H9 (cell line): ENCODE measurements at regions not wholly inside any gene's neighbourhood (a gene's known extent, or its start where the extent isn't known, plus 50 kb on each side); places are given as distances from the start of the nearest gene placed in this dataset.

Experiments
- DNase-seq: peaks from one replicate; pipeline ENCODE4 v3.0.0-alpha.2; 2017
- H2AFZ ChIP-seq: one replicate; pipeline ENCODE4 v1.6.1; 2013; ENCODE audit warnings: mild to moderate bottlenecking, low read length, control low read depth, moderate library complexity
- H2AK5ac ChIP-seq: 2 replicates; pipeline ENCODE4 v1.6.1; 2013; ENCODE audit warnings: low read length, control low read depth, mixed read lengths; ENCODE audit not compliant: insufficient read length
- H2BK120ac ChIP-seq: one replicate; pipeline ENCODE4 v1.6.1; 2013; ENCODE audit warnings: low read depth, mild to moderate bottlenecking, low read length, control low read depth, inconsistent platforms; ENCODE audit not compliant: poor library complexity, severe bottlenecking
- H2BK12ac ChIP-seq: 2 replicates; pipeline ENCODE4 v1.6.1; 2013; ENCODE audit warnings: low read length, control low read depth, mixed read lengths, low read depth; ENCODE audit not compliant: insufficient read length
- H2BK15ac ChIP-seq: 2 replicates; pipeline ENCODE4 v1.6.1; 2013; ENCODE audit warnings: low read depth, low read length, control low read depth
- H2BK20ac ChIP-seq: one replicate; pipeline ENCODE4 v1.6.1; 2013; ENCODE audit warnings: low read depth, mild to moderate bottlenecking, low read length, control low read depth, inconsistent platforms; ENCODE audit not compliant: poor library complexity, severe bottlenecking
- H2BK5ac ChIP-seq: 2 replicates; pipeline ENCODE4 v1.6.1; 2013; ENCODE audit warnings: low read length, control low read depth, mixed read lengths; ENCODE audit not compliant: insufficient read length
- H3K14ac ChIP-seq: 2 replicates; pipeline ENCODE4 v1.6.1; 2013; ENCODE audit warnings: low read length, control low read depth; ENCODE audit not compliant: insufficient read depth
- H3K18ac ChIP-seq: 2 replicates; pipeline ENCODE4 v1.6.1; 2013; ENCODE audit warnings: low read depth, mild to moderate bottlenecking, mixed read lengths, low read length, control low read depth; ENCODE audit not compliant: insufficient read length
- H3K23ac ChIP-seq: 2 replicates; pipeline ENCODE4 v1.6.1; 2013; ENCODE audit warnings: low read length, control low read depth, mixed read lengths, low read depth; ENCODE audit not compliant: insufficient read length
- H3K23me2 ChIP-seq: 2 replicates; pipeline ENCODE4 v1.6.1; 2013; ENCODE audit warnings: low read depth, mild to moderate bottlenecking, mixed read lengths, low read length, control low read depth; ENCODE audit not compliant: insufficient read length, poor library complexity, severe bottlenecking
- H3K27ac ChIP-seq: 2 replicates; pipeline ENCODE4 v1.5.1; 2013; ENCODE audit warnings: low read length, control low read depth, mixed read lengths, low read depth; ENCODE audit not compliant: insufficient read length
- H3K27me3 ChIP-seq: 2 replicates; pipeline ENCODE4 v1.6.1; 2013; ENCODE audit warnings: low read length, control low read depth, inconsistent platforms; ENCODE audit not compliant: insufficient read depth
- H3K4ac ChIP-seq: 2 replicates; pipeline ENCODE4 v1.6.1; 2013; ENCODE audit warnings: low read depth, mild to moderate bottlenecking, control low read depth, inconsistent platforms, low read length, moderate library complexity
- H3K4me1 ChIP-seq: 2 replicates; pipeline ENCODE4 v1.6.1; 2013; ENCODE audit warnings: low read length, control low read depth, inconsistent platforms; ENCODE audit not compliant: insufficient read depth
- H3K4me2 ChIP-seq: 2 replicates; pipeline ENCODE4 v1.6.1; 2013; ENCODE audit warnings: low read length, control low read depth, mixed read lengths; ENCODE audit not compliant: insufficient read length, insufficient read depth
- H3K56ac ChIP-seq: 2 replicates; pipeline ENCODE4 v1.6.1; 2013; ENCODE audit warnings: low read depth, mild to moderate bottlenecking, mixed read lengths, low read length, control low read depth; ENCODE audit not compliant: insufficient read length
- H3K79me1 ChIP-seq: 2 replicates; pipeline ENCODE4 v1.6.1; 2013; ENCODE audit warnings: low read depth, mild to moderate bottlenecking, moderate library complexity, low read length, control low read depth, inconsistent platforms; ENCODE audit not compliant: insufficient read depth, poor library complexity, severe bottlenecking
- H3K79me2 ChIP-seq: 2 replicates; pipeline ENCODE4 v1.6.1; 2013; ENCODE audit warnings: low read length, control low read depth, inconsistent platforms; ENCODE audit not compliant: insufficient read depth
- H3K9ac ChIP-seq: 2 replicates; pipeline ENCODE4 v1.6.1; 2013; ENCODE audit warnings: low read length, control low read depth, mixed read lengths; ENCODE audit not compliant: insufficient read length; ENCODE audit errors: extremely low read depth
- H3K9me3 ChIP-seq: one replicate; pipeline ENCODE4 v1.6.1; 2013; ENCODE audit warnings: low read depth, low read length, inconsistent platforms; ENCODE audit not compliant: control insufficient read depth
- H3T11ph ChIP-seq: one replicate; pipeline ENCODE4 v1.6.1; 2013; ENCODE audit warnings: mild to moderate bottlenecking, low read length, control low read depth, inconsistent platforms
- H4K20me1 ChIP-seq: one replicate; pipeline ENCODE4 v1.6.1; 2013; ENCODE audit not compliant: control insufficient read depth, insufficient read length, insufficient read depth
- H4K5ac ChIP-seq: 2 replicates; pipeline ENCODE4 v1.6.1; 2013; ENCODE audit warnings: low read depth, mild to moderate bottlenecking, mixed read lengths, low read length, control low read depth; ENCODE audit not compliant: insufficient read length
- H4K8ac ChIP-seq: replicated peaks from 2 replicates; pipeline ENCODE4 v1.6.1; 2013; ENCODE audit warnings: low read length, control low read depth, mixed read lengths, low read depth; ENCODE audit not compliant: insufficient read length
- H4K91ac ChIP-seq: 2 replicates; pipeline ENCODE4 v1.6.1; 2013; ENCODE audit warnings: low read depth, mild to moderate bottlenecking, moderate library complexity, mixed read lengths, low read length, control low read depth; ENCODE audit not compliant: insufficient read length
- H3K27ac Mint-ChIP-seq, 3 experiments: 2 replicates in 2 of 3; 3 replicates in 1 of 3; pipeline ENCODE4 v1.8.0; 2020 to 2021; ENCODE audit warnings: mixed read lengths in 3 of 3, mild to moderate bottlenecking in 1 of 3, moderate library complexity in 1 of 3
- H3K27me3 Mint-ChIP-seq: 2 replicates; pipeline ENCODE4 v1.8.0; 2021; ENCODE audit warnings: low read depth, mild to moderate bottlenecking, moderate library complexity, mixed read lengths
- H3K36me3 Mint-ChIP-seq, 3 experiments: 2 replicates in 2 of 3; 3 replicates in 1 of 3; pipeline ENCODE4 v1.8.0; 2020 to 2021; ENCODE audit warnings: low read depth in 3 of 3, mixed read lengths in 3 of 3; ENCODE audit not compliant: insufficient read depth in 1 of 3
- H3K4me1 Mint-ChIP-seq, 2 experiments: 2 replicates each; pipeline ENCODE4 v1.8.0; 2020; ENCODE audit warnings: mixed read lengths in 2 of 2
- H3K4me3 Mint-ChIP-seq, 2 experiments: 2 replicates in 1 of 2; 3 replicates in 1 of 2; pipeline ENCODE4 v1.8.0; 2020 to 2021; ENCODE audit warnings: mild to moderate bottlenecking in 2 of 2, mixed read lengths in 2 of 2, moderate library complexity in 1 of 2
- H3K9me3 Mint-ChIP-seq, 2 experiments: 2 replicates in 1 of 2; 3 replicates in 1 of 2; pipeline ENCODE4 v1.8.0; 2020; ENCODE audit warnings: mild to moderate bottlenecking in 2 of 2, mixed read lengths in 2 of 2, moderate library complexity in 1 of 2
- CTCF ChIP-seq: fragments of 200-600 bp; sonication (generic); conservative IDR thresholded peaks from 3 replicates; pipeline ENCODE4 v1.8.0; 2021; ENCODE audit warnings: antibody characterized with exemption, mild to moderate bottlenecking
- WGBS: extraction: QIAGEN DNeasy Blood & Tissue Kit; methylation state at CpG from one replicate; pipeline ENCODE4 v1.1.7; 2013; ENCODE audit warnings: missing lambda C conversion rate, low lambda C conversion rate, mixed read lengths; ENCODE audit not compliant: insufficient read length; ENCODE audit errors: extremely low coverage; 5-methylcytosine and 5-hydroxymethylcytosine counted together

DNA sequence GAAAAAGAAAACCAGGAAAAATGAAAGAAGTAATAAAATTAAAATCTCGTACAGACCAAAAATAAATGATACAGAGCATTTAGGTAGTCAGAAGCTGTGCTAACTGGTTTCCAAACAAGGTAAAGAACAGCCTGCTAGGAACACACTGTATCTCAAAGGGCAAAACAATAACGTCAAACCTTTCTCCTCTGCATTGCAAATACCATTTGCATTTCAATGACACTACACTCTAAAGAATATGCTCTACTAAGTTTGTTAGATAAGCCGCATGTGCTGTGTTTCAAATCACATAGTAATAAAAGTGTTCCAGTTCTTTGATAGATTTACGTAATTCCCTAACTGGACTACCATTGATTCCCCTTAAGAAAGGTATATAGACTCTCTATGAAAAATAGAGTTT, 648.8 kb downstream of the PLA2G4A start:
- Histone ChIP-seq H2BK15ac (no peak overlapping the region), H3K4ac (no peak overlapping the region), H4K91ac (no peak overlapping the region), H2BK120ac (no peak overlapping the region), H3K27ac (no peak overlapping the region), H4K20me1 (no peaks in the 10 kb centered on the region), H2AK5ac (no peak overlapping the region), H3K14ac (no peak overlapping the region), H2AFZ (no peak overlapping the region), H3K23ac (no peak overlapping the region), H3K23me2 (no peaks in the 10 kb centered on the region), H4K5ac (no peak overlapping the region), H3T11ph (no peak overlapping the region), H3K18ac (no peak overlapping the region), H3K4me1 (peaks cover 2% of the 10 kb centered on the region; the same call in 1 of the 2 replicates), H4K8ac (no peak overlapping the region), H3K79me1 (no peaks in the 10 kb centered on the region), H3K56ac (no peak overlapping the region), H3K9me3 (no peaks in the 10 kb centered on the region), H3K9ac (no peak overlapping the region), H2BK12ac (no peak overlapping the region), H2BK5ac (no peak overlapping the region), H3K27me3 (no peaks in the 10 kb centered on the region), H3K79me2 (no peaks in the 10 kb centered on the region), H2BK20ac (no peak overlapping the region), H3K4me2 (no peak overlapping the region)
- no peak for DNase-seq
- WGBS = no CpG with 5 or more reads among the region's 4 CpGs
- Mint-ChIP-seq H3K4me1 (peaks cover 17 to 26% of the 10 kb centered on the region in 2 experiments), H3K27me3 (no peaks in the 10 kb centered on the region), H3K9me3 (peaks cover 2 to 3% of the 10 kb centered on the region in 2 experiments; a peak in 1 of 5 replicates), H3K27ac (no peak overlapping the region), H3K36me3 (peaks cover 0 to 4% (median 2%) of the 10 kb centered on the region in 3 experiments; a peak in 2 of 7 replicates), H3K4me3 (no peak overlapping the region)
- no peak for TF ChIP-seq CTCF
